RWPE1 (cell line): ENCODE measurements at regions not wholly inside any gene's neighbourhood (a gene's known extent, or its start where the extent isn't known, plus 50 kb on each side); places are given as distances from the start of the nearest gene placed in this dataset.

Source experiments
- CTCF ChIA-PET: fragments of 350-600 bp; sonication (Branson Sonifier 250); formaldehyde crosslinking; extraction: SDS; loops from one replicate; lab custom pipeline; 2021; lab: Yijun Ruan, JAX
- POLR2A ChIA-PET: fragments of 400-600 bp; formaldehyde crosslinking; extraction: SDS; loops from one replicate; lab custom pipeline; 2020; ENCODE audit warnings: antibody characterized with exemption; ENCODE audit not compliant: low non-redundant PET; lab: Yijun Ruan, JAX
- DNase-seq: peaks from one replicate; pipeline ENCODE4 v3.0.0; 2012; ENCODE audit warnings: low spot score
- H3K27ac ChIP-seq: fragments of 450-650 bp; 2 replicates; pipeline ENCODE4 v1.5.1; 2017
- CTCF ChIP-seq: fragments of 450-650 bp; conservative IDR thresholded peaks from 2 replicates; pipeline ENCODE4 v1.5.1; 2017; ENCODE audit warnings: low read depth, mild to moderate bottlenecking

DNA sequence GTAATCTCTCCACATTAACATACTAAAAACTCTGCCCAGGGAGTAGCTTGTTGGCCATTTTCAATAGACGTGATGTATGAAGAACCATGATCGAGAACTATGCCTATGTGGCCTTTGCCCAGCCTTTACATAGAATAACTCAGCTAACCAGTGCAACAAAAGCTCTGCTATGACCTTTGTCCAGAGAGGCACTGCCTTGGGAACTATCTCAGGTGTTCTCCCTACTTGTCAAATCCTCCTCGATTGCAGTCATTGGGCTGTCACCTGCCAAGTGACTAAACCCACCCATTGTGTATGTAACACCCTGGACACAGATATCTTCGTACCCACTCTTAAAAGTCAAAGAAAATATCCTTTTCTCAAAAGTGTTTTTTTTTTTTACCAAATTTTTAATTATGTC, 610.3 kb upstream of the GALNTL6 start:
- POLR2A ChIA-PET = no interaction called here
- no peak for DNase-seq
- CTCF ChIA-PET = no interaction called here
- no peak overlapping the region for H3K27ac ChIP-seq
- TF ChIP-seq CTCF = no peak

- POLR2A ChIA-PET = no interaction called here
- no peak for DNase-seq
- no peak for TF ChIP-seq CTCF
- CTCF ChIA-PET = interaction anchor here (0.6 to 0.7 kb wide), 2 partner anchors 733 to 1049 kb away, joined by 3 read pairs; no protein-coding TSS in a partner anchor
- no peak overlapping the region for H3K27ac ChIP-seq
These were observed 626.5 kb upstream of the GALNTL6 start for GRCh38 chr4:171186700-171187099.

GRCh38 chr4:171181090-171181489, 632.1 kb upstream of the GALNTL6 start:
- no peak overlapping the region for H3K27ac ChIP-seq
- DNase-seq = no peak
- ChIA-PET CTCF (no interaction called here), POLR2A (no interaction called here)
- no peak for TF ChIP-seq CTCF

DNA sequence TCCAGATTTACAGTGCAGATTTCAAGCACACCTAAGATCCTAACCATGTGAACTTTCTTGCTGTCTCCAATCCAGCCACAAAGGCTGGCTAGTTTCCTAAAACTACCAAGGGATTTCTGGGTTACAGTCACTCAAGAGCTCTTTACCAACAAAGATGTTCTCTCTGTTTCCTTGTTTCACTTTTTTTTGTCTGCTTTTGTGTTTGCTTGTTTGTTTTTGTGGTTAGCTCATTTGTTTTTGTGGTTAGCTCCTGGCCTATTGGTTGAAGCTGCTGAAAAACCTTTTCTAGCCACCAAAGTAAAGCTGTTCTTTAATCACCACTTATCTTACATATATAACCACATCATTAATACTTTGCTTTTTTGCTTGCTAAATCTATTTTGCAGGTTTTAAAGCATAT, 642.5 kb upstream of the GALNTL6 start:
- no peak overlapping the region for H3K27ac ChIP-seq
- POLR2A ChIA-PET = no interaction called here
- no peak for DNase-seq
- TF ChIP-seq CTCF = no peak
- CTCF ChIA-PET = no interaction called here

DNA sequence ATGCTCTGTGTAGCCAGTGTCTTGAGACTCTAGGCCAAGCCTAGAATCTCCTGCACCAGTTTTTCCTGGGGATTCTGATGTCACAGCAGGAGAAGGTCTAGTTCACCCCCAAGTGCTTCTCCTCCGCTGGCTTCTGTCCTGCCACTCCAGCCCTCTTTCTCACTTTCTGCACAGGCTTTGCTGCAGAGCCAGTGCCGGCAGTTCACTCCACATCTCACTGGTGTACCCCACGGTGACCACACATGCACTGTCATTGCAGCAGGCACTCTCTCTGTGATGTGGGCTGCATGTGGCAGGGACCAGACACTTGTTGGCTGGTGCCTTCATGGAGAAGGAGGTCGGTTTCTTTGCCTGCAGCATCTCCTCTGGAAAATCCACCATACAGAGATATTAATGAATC, 643.8 kb upstream of the GALNTL6 start:
- ChIA-PET CTCF (no interaction called here), POLR2A (no interaction called here)
- H3K27ac ChIP-seq = no peak overlapping the region
- DNase-seq = no peak
- TF ChIP-seq CTCF = no peak

DNA sequence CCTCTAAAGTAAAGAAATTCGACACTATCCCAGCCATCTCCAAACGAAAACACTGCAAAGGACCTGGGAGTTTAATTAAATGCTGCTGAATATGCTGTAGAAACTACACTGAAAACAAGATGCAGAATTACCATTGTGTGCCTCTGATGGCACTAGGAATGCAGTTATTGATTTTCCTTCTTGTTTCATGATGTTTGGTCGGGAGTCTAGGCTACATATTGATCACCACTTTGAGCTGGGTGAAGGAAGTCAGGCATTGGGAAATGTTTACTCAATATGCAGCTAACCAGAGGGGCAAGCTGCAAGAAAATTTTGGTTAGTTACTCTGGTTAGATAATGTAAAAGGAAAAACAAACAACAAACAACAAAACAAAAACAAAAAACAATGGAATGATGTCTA, 650.7 kb upstream of the GALNTL6 start:
- ChIA-PET CTCF (no interaction called here), POLR2A (no interaction called here)
- no peak for TF ChIP-seq CTCF
- no peak for DNase-seq
- no peak overlapping the region for H3K27ac ChIP-seq
